DOHH2 (cell line): ENCODE measurements at regions not wholly inside any gene's neighbourhood (a gene's known extent, or its start where the extent isn't known, plus 50 kb on each side); places are given as distances from the start of the nearest gene placed in this dataset.

Experiments used
- H3F3A ChIP-seq: fragments of 200-600 bp; sonication (generic), shearing (Covaris generic); 2 replicates; pipeline ENCODE4 v1.6.0; 2016; ENCODE audit warnings: antibody characterized with exemption, mild to moderate bottlenecking; ENCODE audit not compliant: control insufficient read depth, insufficient read depth
- H3K27ac ChIP-seq: fragments of 200-600 bp; sonication (generic); 2 replicates; pipeline ENCODE4 v1.5.1; 2014; ENCODE audit warnings: low read depth, mild to moderate bottlenecking, low read length, moderate library complexity
- H3K27me3 ChIP-seq: fragments of 200-600 bp; sonication (generic); 2 replicates; pipeline ENCODE4 v1.6.1; 2014; ENCODE audit warnings: mild to moderate bottlenecking, low read length, mixed read lengths; ENCODE audit not compliant: control insufficient read depth
- H3K36me3 ChIP-seq: fragments of 200-600 bp; sonication (generic); 2 replicates; pipeline ENCODE4 v1.6.1; 2014; ENCODE audit warnings: mild to moderate bottlenecking, low read length, moderate library complexity, mixed read lengths; ENCODE audit not compliant: control insufficient read depth
- H3K4me1 ChIP-seq: fragments of 200-600 bp; sonication (generic); 2 replicates; pipeline ENCODE4 v1.6.1; 2014; ENCODE audit warnings: mild to moderate bottlenecking, low read length, mixed read lengths; ENCODE audit not compliant: control insufficient read depth
- H3K4me2 ChIP-seq: fragments of 200-600 bp; sonication (generic); 2 replicates; pipeline ENCODE4 v1.6.0; 2014; ENCODE audit warnings: mild to moderate bottlenecking, low read length, moderate library complexity
- H3K4me3 ChIP-seq: fragments of 200-600 bp; sonication (generic); 2 replicates; pipeline ENCODE4 v1.5.1; 2014; ENCODE audit warnings: mild to moderate bottlenecking, low read length, mixed read lengths
- H3K79me2 ChIP-seq: fragments of 200-600 bp; sonication (generic); 2 replicates; pipeline ENCODE4 v1.6.1; 2014; ENCODE audit warnings: mild to moderate bottlenecking, low read length, mixed read lengths; ENCODE audit not compliant: control insufficient read depth
- H3K9me2 ChIP-seq: fragments of 200-600 bp; sonication (generic); replicated peaks from 2 replicates; pipeline ENCODE4 v1.6.1; 2014; ENCODE audit warnings: mild to moderate bottlenecking, low read length, mixed read lengths; ENCODE audit not compliant: control insufficient read depth
- H3K9me3 ChIP-seq: fragments of 200-600 bp; sonication (generic); 2 replicates; pipeline ENCODE4 v1.6.1; 2014; ENCODE audit warnings: antibody characterized with exemption, low read length, mixed read lengths; ENCODE audit not compliant: control insufficient read depth, insufficient read depth
- H4K20me1 ChIP-seq: fragments of 200-600 bp; sonication (generic); 2 replicates; pipeline ENCODE4 v1.6.0; 2014; ENCODE audit warnings: low read depth, mild to moderate bottlenecking, antibody characterized with exemption, low read length, moderate library complexity; ENCODE audit not compliant: control insufficient read depth, insufficient read depth
- CTCF ChIP-seq: fragments of 200-600 bp; sonication (generic); IDR thresholded peaks from one replicate; pipeline ENCODE4 v1.5.1; 2014; ENCODE audit warnings: antibody characterized with exemption, mild to moderate bottlenecking, low read depth, low read length; ENCODE audit not compliant: poor library complexity, severe bottlenecking
- EZH2phosphoT487 ChIP-seq: fragments of 200-600 bp; sonication (generic); IDR thresholded peaks from 2 replicates; pipeline ENCODE4 v1.6.1; 2017; ENCODE audit warnings: borderline replicate concordance, mild to moderate bottlenecking, antibody characterized with exemption, low read length, moderate library complexity, mixed read lengths

- no peaks in the 10 kb centered on the region for H4K20me1 ChIP-seq
- no peaks in the 10 kb centered on the region for H3K36me3 ChIP-seq
- no peaks in the 10 kb centered on the region for H3K27me3 ChIP-seq
- H3K27ac ChIP-seq: no peak overlapping the region
- no peaks in the 10 kb centered on the region for H3K4me1 ChIP-seq
- no peak overlapping the region for H3K4me3 ChIP-seq
- no peak for TF ChIP-seq CTCF
- no peak for TF ChIP-seq EZH2phosphoT487
- no peaks in the 10 kb centered on the region for H3K9me2 ChIP-seq
- H3F3A ChIP-seq: no peaks in the 10 kb centered on the region
- no peaks in the 10 kb centered on the region for H3K9me3 ChIP-seq
- H3K79me2 ChIP-seq: no peaks in the 10 kb centered on the region
- H3K4me2 ChIP-seq: no peak overlapping the region
Measured at GRCh38 chr12:24232531-24232930, 283.1 kb upstream of the SOX5 start.

DNA sequence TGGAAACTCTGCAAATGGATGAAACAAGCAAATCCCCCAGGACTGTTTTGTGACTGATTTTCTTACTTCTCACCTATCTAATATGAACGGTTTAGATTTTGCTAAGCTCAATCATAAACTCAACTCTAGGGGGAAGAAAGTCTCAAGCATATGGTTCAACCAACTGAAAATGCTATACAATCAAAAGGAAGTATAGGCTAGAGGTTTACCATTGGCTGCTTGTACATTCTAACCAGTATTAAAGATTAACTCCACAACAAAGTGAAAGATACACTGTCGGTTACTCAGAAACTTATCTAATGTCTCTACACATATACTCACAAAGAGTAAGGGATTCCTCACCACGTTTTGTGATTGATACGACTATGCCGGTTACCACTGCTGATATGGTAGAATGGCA is 281.8 kb upstream of the SOX5 start:
- no peaks in the 10 kb centered on the region for H3K79me2 ChIP-seq
- no peaks in the 10 kb centered on the region for H3F3A ChIP-seq
- no peaks in the 10 kb centered on the region for H4K20me1 ChIP-seq
- H3K4me3 ChIP-seq: no peak overlapping the region
- H3K36me3 ChIP-seq: no peaks in the 10 kb centered on the region
- no peaks in the 10 kb centered on the region for H3K4me1 ChIP-seq
- no peak overlapping the region for H3K4me2 ChIP-seq
- H3K27me3 ChIP-seq: no peaks in the 10 kb centered on the region
- no peaks in the 10 kb centered on the region for H3K9me3 ChIP-seq
- H3K9me2 ChIP-seq: no peaks in the 10 kb centered on the region
- TF ChIP-seq EZH2phosphoT487 (no peak), CTCF (no peak)
- no peak overlapping the region for H3K27ac ChIP-seq

- Histone ChIP-seq H3F3A (no peaks in the 10 kb centered on the region), H3K9me3 (no peaks in the 10 kb centered on the region), H3K27ac (no peak overlapping the region), H4K20me1 (no peaks in the 10 kb centered on the region), H3K9me2 (no peaks in the 10 kb centered on the region), H3K79me2 (no peaks in the 10 kb centered on the region), H3K27me3 (no peaks in the 10 kb centered on the region), H3K4me3 (no peak overlapping the region), H3K4me1 (no peaks in the 10 kb centered on the region), H3K4me2 (no peak overlapping the region), H3K36me3 (no peaks in the 10 kb centered on the region)
- no peak for TF ChIP-seq EZH2phosphoT487
- no peak for TF ChIP-seq CTCF
Measured at GRCh38 chr12:24230061-24230701, 280.7 kb upstream of the SOX5 start.
